Right kidney (tissue), 1 donor: ENCODE measurements at regions not wholly inside any gene's neighbourhood (a gene's known extent, or its start where the extent isn't known, plus 50 kb on each side); places are given as distances from the start of the nearest gene placed in this dataset.

Experiments
- DNase-seq: peaks from one replicate; pipeline ENCODE4 v3.0.0-alpha.2; 2016

DNA sequence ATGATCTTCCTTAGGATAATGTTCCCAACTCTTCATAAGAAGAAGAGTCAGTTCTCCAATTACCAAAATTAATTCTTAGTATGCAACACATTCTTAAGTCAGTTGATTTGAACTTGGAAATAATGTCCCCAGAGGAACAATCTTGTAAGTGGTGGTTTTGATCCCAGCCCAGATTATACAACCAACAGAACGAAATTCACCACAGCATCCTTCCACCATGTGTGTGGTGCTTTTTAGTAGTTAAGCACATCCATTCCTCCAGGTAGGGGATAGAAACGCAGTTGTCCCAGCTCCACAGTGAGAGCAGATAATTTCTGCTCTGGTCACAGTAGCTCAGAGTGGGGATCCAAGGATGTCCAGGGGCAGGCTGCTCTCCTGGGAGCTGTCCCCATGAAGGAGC lies 161.7 kb upstream of the SLC39A10 start:
- no peak for DNase-seq

DNA sequence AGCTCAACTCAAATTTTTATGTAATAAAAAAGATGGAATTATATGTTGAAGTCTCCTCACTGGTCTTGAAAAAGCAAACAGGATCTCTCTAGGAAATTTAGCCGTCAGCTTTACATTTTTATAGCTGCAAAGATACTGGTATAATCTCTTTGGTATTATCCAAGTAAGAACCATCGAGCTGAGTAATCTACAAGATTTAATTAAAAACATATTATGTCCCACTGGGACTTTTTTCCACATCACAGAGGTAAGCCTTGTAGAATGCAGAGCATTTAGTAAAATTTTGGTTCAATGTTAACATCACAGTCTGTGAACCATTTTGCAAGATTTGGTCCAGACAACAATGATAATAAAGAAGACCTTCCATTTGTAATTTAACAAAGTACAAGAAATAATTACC lies 162.6 kb upstream of the SLC39A10 start:
- DNase-seq, result no peak

DNA sequence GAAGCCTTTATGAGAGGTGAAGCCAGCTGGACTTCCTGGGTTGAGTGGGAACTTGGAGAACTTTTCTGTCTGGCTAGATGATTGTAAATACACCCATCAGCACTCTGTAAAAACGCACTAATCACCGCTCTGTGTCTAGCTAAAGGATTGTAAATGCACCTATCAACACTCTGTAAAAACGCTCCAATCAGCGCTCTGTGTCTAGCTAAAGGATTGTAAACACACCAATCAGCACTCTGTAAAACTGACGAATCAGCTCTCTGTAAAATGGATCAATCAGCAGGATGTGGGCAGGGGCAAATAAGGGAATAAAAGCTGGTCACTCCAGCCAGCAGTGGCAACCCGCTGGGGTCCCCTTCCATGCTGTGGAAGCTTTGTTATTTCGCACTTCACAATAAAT lies 163.6 kb upstream of the SLC39A10 start:
- no peak for DNase-seq

DNA sequence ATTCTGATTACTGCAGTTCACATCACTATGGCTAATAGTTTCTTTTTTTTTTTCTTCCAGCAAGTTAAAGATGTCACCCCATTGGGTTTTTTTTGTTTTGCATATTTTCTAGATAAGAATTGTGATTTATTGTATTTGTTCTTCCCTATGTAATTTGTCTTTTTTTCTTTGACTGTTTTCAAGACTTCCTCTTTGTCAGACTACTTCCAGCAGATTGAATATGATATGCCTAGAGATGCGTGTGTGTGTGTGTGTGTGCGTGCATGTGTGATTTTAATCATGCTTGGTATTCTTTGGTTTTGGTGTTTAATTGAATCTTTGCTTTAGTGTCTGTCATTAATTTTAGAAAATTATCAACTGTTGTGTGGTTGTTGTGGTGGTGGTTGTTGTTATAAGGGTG lies 166.7 kb upstream of the SLC39A10 start:
- no peak for DNase-seq

DNA sequence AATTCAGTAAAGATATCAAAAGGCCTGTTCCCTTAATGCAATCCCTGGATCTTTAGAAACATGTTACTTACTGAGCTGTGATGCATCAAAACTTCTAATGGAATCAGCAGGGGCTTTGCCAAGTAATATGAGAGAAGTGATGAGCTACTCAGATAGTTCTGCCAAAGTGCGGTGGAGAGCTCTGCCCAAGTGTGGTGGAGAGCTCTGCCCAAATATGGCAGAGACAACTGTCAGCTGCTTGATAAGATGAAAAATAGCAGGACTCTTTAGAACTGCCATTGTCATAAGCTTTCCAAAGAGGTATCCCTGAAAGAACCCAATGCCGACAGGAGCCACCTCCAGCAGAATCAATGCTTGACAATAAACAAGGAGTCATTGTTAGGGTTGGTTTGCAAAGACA lies 167.9 kb upstream of the SLC39A10 start:
- DNase-seq, result no peak

DNA sequence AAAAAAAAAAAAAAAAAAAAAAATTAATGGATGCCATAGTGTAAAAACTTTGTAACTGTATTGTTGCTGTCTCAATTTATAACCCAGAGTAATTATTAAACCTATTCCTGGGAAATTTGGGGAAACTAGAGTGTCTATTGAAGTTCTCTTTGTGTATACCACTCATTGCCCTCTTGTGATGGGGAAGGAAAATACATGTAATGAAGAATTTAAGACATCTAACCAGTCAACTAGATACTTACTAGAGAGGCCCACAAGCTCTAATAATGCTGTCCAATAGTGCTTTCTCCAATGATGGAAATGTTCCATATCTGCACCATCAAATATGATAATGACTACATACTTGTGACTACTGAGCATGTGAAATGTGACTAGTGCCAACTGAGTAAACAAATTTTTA lies 168.5 kb upstream of the SLC39A10 start:
- no peak for DNase-seq

DNA sequence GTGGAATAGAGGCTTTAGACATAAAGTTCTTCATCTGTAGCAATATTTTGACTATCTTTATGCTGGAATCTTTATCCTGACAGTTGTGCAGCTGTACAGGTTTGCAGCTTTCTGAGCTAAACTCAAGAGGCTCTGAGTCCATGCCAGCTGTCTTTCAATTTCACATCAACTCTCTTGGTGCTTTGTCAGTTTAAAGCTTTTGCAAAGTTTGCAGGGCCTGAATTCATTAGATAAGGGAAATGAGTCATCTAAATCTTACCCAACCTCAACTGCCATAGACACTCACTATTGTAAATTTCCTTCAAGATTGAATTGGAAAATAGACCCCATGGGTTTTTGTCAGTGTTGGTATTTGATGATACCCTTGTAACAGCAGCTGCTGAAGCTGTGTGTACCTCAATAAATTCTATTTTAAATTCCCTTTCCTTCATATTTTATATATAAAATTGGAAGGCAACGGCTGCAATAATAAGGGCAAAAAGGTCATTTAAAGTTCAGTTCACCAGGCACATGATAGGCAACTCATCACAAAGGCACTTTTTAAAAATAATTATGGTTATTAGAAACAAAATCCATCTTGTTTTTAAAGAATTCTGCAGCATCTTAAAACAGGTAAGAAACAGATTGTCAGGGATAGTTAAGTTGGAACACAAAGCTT lies 169.9 kb upstream of the SLC39A10 start:
- no peak for DNase-seq

DNA sequence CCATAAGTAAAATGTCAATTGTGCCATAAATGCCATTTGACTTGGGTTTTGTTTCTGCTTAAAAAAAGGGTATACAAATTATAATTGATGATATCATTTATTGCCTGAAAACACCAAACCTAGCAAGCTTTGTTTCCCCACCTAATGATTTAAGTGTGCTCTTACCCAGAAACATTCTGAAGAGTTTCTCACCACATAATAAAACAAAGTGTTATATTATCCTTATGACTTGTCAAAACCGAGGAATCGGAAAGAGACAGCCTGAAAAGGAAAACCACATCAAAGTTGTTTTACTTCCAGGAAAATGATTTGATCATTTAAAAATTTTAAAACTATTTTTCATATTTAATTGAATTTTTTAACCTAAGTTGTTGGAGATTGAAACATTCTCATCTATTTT lies 170.5 kb upstream of the SLC39A10 start:
- no peak for DNase-seq

DNA sequence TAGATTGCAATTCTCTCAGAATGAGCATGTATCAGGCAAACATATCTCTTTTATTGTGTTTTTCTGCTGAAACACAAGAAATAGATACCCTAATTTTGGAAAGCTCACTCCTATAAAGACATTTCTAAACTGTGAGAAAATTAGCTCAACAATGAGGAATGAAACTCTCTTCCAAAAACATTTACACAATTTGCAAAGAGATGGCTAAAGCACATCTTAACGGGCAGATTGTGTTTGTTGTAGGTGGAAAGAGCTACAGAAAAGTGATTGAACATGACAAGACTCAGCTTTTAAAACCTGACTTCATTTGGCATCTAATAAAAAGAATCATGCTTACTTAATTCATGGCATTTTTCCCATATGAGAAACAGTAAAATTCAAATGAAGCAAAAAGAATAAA lies 175.0 kb upstream of the SLC39A10 start:
- no peak for DNase-seq

DNA sequence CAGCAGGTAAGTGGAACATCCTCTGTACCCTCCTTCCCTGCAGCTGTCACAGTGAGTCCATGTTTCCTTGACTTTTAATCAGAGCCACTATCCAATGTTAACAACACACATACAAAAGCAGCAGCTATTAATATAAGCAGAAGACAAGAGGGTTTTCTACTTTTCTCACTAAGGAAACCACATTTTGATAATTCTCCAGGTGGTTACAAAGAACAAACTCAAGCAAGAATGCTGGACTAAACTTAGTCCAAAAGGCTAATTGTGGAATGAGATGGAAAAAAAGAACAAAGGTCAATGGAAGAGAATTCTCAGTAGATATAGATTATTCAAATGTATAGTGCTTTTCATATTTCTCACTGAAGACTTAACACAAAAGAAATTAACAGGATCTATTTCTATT lies 176.9 kb upstream of the SLC39A10 start:
- DNase-seq, result no peak

DNA sequence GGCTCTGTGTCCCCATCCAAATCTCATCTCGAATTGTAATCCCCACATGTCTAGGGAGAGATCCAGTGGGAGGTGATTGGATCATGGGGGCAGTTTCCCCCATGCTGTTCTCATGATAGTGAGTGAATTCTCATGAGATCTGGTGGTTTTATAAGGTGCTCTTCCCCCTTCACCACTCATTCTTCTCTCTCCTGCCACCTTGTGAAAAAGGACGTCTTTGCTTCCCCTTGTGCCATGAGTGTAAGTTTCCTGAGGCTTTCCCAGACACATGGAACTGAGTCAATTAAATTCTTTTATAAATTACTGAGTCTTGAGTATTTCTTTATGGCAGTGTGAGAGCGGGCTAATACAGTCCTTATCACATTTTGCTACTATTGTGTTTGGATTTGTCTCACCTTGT lies 177.6 kb upstream of the SLC39A10 start:
- DNase-seq, result no peak

DNA sequence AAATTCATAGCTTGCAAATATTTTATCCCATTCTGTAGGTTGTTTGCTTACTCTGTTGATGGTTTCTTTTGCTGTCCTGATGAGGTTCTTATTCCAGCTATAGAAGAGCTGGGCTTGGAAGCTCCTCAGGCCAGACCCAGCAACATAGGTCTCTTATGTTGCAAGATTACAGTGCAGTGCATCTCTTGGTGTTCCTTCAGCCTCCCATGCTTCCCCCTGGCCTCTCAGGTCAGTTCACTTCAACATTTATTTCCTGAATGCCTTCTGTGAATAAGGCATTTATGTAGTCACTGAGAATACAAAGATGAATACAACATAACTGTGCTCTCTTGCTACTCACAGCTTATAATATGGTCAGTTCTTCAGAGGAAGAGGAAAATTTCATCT lies 179.0 kb upstream of the SLC39A10 start:
- no peak for DNase-seq

DNA sequence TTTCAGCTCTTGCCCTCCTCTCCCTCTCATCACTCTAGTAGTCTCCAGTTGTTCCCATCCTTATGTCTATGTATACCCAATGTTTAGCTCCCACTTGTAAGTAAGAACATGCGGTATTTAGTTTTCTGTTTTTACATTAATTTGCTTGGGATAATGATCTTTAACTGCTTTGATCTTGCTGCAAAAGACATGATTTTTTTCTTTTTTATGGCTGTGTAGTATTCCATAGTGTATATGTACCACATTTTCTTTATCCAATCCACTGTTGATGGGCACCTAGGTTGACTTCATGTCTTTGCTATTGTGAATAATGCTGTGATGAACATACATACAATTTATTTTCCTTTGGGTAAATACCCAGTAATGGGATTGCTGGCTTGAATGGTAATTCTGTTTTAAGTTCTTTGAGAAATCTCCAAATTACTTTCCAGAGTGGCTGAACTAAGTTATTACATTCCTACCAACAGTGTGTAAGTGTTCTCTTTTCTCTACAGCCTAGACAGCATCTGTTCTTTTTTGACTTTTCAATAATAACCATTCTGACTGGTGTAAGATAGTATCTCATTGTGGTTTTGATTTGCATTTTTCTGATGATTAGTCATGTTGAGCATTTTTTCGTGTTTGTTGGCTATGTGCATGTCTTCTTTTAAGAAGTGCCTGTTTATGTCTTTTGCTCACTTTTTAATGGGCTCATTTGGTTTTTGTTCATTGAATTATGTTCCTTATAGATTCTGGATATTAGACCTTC lies 179.6 kb upstream of the SLC39A10 start:
- no peak for DNase-seq

DNA sequence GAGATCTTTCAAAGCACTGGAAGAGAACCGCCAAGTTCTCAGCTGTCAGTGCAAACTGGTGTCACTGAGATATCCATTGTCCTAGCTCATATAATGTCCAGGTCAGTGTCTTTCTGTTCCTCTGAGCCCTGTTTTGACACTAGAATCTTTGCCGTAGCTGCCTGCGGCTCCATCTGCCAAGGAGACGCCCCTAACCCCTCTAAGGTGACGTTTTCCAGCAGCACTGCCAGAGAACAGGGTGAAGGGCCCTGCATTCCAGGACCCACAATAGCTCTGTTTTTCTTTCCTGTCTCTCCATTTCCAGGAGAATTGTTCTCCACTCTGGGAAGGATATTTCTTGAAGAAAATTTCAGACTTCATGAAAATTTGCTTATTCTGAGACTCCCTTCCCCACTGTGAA lies 181.7 kb upstream of the SLC39A10 start:
- DNase-seq, result no peak

DNA sequence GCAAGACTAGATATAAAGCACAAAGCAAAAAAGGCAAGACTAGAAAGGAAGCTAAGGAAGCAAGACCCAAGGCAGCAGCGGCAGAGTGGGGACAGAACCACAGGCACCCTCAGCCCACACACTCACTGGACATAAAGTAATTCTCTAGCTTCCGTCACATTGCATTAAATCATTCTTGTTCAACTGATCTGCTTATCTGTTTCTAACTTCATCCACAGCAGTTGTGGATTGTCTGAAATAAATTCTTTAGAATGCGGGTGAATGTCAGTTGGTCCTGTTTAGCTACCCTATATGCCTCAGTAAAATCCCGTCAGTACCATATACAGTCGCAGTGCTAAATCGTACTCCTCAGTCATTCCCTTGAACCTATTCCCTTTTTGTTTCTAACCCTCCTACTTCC lies 183.2 kb upstream of the SLC39A10 start:
- no peak for DNase-seq

DNA sequence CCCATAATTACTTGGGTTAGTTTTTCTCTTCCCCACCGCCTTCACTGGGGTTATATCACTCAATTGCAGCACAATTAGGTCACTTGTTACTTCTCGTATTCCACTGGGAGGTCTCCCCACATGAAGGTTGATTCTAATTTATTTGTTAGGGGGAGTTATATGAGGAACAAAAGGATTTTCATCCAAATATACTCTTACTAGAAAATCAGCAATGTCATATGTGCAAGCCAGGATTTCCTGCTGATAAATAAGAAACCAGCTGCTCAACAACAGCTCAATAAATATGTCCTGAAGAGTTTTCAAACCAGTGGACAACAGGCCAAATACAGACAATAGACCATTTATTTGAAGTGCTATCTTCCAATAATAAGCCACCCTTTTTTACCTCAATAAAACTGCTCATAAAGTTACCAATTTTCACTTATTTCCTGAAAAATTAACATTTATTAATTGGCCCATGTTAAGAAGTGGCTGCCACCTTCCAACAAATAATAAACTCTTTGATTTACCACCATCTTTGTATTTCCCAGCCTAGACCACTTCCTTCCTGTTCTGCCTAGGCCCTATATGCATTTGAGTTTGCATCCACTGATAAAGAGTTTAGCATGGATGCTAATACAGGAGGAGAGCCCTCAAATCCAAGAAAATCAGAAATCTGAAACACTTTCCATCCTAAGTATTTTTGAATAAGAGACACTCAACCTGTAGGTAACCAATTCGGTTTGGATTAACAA lies 184.4 kb upstream of the SLC39A10 start:
- DNase-seq, result no peak

DNA sequence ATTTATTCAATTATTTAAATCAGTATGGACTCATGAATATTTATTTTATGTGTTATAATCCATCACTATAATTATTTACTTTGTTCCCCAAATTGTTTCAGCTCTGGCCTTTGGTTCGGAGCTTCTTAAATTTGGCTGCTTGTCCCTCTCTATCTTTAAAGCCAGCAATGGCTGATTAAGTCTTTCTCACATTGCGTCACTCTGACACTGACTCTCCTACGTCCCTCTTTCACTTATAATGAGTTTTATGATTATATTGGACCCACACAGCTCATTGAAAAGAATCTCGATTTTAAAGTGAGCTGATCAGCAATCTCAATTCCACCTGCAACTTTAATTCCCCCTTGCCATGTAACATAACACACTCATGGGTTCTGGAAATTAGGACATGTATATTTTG lies 185.2 kb upstream of the SLC39A10 start:
- no peak for DNase-seq

DNA sequence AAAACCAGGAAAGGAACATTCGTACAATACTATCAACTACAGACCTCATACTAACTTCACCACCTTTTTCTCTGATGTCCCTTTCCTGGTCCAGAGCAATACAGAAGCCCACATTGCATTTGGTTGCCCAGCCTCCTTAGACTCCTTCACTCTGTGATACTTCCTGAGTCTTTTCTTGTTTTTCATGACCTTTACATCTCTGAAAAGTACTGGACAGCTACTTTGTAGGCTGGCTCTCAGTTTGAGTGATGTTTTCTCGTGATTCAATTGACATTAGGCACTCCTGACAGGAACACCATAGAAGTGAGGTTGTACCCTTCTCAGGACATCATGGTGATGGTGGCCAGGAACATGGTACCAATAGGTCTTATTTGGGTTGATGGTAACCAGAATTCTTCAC lies 185.9 kb upstream of the SLC39A10 start:
- no peak for DNase-seq

DNA sequence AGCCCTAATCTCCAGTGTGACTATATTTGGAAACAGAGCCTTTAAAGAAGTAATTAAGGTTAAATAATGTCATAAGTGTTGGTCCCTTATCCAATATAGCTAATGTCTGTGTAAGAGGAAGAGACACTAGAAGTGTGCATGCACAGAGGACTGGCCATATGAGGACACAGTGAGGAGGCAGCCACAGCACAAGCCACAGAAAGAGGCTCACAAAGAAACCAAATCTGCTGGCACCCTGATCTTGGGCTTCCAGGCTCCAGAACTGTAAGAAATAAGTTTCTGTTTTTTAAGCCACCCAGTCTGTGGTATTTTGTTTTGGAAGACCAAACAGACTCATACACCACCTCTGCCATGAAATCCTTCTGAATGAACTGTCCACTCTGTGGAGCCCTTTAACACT lies 186.4 kb upstream of the SLC39A10 start:
- DNase-seq, result no peak

DNA sequence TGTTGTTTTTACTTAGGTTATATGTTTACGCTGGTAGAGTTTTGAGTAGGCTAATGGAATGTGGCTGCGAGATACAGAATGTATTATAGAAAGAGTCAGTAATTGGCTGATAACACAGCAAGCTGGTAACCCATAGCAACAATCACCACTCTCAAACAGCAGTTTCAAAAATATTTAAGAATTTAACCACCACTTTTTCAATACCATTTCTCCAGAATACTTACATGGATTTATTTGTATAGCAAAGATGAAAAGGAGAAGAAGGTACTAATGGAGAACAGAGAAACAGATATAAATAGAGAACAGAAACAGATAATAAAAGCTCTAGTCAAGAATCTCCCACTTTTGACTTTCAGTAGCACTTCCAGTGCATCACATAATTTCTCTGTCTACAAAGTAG lies 188.3 kb upstream of the SLC39A10 start:
- DNase-seq, result no peak

DNA sequence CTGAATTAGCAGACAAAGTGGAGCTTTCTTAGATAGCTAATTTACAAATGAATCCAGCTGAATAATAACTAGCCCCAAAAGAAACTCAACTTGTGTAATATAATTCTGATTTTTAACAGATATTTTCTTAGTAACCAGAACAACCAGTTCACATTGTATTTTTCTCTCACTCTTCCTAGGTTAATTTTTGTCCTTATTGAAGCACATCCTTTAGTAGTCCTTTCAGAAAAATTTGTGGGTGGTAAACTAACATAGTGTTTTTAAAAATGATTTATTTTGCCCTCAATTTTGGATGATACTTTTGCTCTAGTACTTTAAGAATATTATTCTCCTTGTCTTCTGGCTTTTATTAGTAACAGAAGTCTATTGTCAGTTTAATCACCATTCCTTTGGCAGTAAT lies 190.6 kb upstream of the SLC39A10 start:
- DNase-seq, result no peak

DNA sequence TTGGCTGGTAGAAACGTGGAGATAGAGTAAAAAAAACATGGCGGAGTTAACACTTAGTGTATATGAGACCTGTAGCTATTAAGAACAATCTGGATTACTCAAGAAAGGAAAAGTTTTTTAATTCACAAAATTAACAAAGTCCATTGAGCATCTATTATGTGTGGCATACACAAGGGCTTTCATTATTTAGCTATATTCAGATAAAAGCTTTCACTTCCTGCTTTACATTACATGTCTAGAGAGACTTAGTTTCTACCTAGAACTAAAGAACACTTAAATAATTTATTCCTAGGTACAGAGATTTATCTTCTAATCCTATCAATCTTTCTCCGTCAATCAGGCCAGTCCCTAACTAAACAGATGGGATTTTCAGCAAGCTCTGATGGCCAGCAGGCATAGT lies 196.0 kb upstream of the SLC39A10 start:
- no peak for DNase-seq

DNA sequence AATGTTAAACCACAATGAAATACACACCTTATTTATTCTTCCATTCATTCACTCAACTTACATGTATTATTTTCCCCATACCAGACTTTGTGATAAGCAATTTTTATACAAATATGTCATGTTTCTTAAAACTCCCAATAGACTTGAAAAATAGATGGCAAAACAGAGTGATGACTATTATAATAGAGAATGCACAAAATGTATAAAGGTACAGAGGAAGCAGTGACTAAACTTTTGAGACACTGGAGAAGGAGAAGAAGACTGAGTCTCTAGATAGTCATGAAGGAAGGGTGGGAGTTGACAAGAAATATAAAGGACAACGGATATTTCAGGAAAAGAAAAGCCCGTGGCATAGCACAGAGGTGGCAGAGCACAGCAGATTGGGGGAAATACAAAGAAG lies 198.1 kb upstream of the SLC39A10 start:
- no peak for DNase-seq

DNA sequence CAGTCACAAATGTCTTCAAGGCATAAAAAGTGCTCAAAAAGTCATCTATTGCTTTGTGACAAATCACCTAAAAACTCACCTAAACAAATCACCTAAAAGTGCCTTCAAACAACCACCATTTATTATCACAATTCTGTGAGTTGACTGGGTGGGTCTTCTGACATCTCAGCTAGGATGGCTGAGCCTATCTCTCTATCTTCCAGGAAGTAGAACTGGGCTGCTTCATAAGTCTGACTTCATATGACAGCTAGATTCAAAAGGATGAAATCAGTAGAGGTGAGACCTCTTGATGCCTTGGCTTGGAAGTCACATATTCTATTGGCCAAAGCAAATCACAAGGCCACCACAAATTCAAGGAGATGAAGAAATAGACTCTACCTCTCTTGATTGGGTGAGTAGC lies 199.2 kb upstream of the SLC39A10 start:
- no peak for DNase-seq
